Anterior cingulate cortex (tissue), 58 donors: ENCODE measurements at regions not wholly inside any gene's neighbourhood (a gene's known extent, or its start where the extent isn't known, plus 50 kb on each side); places are given as distances from the start of the nearest gene placed in this dataset.
"Not testable (repeated sequence)": the region's sequence is repeated elsewhere in the genome, so short reads cannot be mapped to it uniquely, and the experiment has no call there.

ENCODE experiments used
- DNase-seq, 58 donors: peaks; one replicate each; lab custom pipeline; 2025; lab: John Stamatoyannopoulos, UW

DNA sequence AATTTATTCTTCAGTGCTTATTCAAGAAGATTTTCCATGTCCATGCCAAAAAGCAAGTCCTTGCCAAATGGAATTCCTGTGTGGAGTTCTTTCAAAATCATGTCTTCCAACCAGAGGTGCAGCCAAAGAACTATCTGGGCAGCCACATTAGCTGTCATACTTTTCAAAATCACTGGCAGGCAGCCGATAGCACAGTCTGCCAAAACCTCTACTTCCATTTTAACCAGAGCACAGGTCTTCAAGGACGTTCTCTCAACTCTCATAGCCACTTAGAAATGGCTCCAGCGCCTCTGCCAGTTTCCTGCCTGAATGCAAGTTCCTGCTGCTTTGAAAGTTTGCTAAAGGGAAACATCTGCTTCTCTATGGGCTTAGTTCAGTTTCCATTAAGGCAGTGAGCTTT lies 975.7 kb upstream of the ADGRL4 start:
- peak in 33 of 58 donors; percentile 2 to 59 (median 14) for DNase-seq

DNA sequence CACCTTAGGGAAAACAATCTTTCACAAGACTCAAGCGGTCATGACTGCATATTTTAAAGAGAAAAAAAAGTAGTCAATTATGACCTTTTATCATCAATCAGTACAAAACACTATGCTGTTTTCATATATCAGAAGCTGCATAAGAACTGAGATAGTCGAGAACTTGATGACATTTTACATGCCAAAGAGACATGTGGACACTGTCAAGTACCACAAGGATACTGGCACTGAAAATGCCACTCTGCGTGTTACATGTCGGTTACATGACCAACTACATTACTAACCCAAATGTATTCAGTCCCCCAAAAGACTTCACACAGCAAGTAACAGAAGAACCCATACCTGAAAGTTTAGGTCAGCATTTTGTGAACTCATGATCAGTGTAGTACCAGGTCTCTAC lies 975.0 kb upstream of the ADGRL4 start:
- no peak for DNase-seq

- no peak for DNase-seq
Observed at GRCh38 chr1:79979346-79979745, 972.8 kb upstream of the ADGRL4 start.

- no peak for DNase-seq
Observed at GRCh38 chr1:79976287-79976686, 969.8 kb upstream of the ADGRL4 start.

DNA sequence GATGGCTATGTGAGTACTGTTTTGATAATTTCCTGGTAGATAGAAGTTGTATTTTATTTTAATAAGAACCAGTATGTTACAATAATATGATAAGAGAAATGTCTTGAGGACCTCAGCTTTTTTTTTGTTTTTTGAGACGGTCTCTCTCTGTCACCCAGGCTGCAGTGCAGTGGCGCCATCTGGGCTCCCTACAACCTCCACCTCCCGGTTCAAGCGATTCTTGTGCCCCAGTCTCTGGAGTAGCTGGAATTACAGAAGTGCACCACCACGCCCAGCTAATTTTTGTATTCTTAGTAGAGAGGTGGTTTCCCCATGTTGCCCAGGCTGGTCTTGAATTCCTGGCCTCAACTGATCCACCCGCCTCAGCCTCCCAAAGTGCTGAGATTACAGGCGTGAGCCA lies 968.1 kb upstream of the ADGRL4 start:
- no peak for DNase-seq

DNA sequence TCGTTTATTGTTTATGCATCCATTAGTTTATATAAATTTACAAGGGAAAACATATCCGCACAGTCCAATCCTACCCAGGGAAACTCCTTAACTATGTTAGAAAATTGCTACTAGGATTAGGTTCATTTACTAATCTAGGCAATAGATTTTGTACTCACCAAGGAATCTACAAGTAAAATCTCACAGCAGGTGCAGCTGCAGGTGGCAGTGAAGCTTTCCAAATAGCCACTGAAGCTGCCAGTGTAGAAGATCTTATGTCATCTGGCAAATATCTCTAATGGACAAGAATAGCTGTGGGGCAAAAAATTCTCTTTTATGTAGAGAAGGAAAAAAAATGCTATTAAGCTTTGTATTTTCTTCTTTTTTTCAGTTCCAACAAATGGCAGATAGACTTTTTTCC lies 963.4 kb upstream of the ADGRL4 start:
- no peak for DNase-seq

- no peak for DNase-seq
Observed at GRCh38 chr1:79966438-79966837, 959.9 kb upstream of the ADGRL4 start.

DNA sequence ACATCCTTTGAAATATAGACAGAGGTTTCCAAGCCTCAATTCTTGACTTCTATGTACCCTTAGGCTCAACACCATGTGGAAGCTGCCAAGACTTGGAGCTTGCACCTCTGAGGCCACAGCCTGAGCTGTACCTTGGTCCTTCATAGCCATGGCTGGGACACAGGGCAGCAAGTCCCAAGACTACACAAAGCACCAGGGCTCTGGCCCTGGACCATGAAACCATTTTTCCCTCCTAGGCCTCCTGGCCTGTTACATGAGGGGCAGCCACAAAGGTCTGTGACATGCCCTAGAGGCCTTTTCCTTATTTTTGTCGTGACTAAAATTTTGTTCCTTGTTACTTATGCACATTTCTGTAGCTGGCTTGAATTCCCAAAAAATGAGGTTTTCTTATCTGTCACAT lies 953.1 kb upstream of the ADGRL4 start:
- no peak for DNase-seq

- no peak for DNase-seq
Observed at GRCh38 chr1:79955966-79956365, 949.4 kb upstream of the ADGRL4 start.

DNA sequence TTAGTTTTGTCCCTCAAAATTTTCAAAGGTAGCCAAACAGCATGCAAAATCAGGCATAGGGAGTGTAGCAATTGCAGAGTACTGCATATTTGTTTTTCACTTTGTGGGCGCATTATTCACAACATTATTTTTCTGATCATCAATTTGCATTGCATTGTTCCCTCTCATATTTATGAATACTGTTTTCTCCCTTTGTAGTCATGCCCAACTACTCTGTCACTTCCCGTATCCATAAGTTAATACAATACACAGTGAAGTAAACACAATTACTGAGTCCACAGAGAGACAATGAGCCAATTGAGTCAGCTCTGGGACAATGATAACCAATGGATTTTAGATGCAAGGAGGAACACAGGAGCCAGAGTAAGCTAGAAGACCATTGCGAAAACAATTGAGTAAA lies 944.0 kb upstream of the ADGRL4 start:
- DNase-seq = no peak

GRCh38 chr1:79945391-79945790 lies 938.9 kb upstream of the ADGRL4 start:
- DNase-seq = no peak

DNA sequence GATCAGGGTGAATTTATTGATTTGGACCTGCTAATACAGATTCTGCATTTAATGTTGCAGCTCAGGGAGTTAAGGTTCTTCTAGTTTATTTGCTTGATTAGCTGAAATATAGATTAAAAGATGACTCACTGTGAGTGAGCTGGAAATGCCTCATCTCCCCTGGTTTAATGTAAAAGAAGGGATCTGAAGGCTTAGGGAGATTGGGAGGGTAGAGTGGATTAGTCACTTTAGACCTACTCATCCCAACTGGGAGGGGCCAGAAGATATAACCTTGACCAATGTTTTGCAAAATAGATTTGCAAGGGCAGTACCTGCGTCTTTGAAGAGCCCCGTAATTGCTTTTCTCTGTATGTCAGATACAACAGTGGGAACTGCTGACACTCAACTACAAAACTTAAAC lies 922.8 kb upstream of the ADGRL4 start:
- DNase-seq = no peak

DNA sequence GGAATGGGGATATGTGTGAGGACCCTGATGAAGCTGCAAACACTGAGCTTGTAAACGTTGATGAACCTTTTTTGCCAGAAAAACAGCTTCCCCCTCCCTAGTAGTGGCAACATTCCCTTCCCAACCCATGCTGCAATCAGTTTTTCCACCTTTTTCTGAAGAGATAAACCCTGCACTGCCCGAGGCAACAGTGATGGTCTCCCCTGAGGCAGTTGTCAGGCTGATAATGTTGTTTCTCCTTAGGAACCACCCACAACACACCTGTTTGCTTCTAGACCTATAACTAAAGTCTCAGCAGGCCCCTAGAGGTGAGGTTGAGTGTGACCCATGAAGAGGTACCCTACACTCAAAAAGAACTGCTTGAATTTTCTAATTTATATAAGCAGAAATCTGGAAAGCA lies 922.4 kb upstream of the ADGRL4 start:
- no peak for DNase-seq

DNA sequence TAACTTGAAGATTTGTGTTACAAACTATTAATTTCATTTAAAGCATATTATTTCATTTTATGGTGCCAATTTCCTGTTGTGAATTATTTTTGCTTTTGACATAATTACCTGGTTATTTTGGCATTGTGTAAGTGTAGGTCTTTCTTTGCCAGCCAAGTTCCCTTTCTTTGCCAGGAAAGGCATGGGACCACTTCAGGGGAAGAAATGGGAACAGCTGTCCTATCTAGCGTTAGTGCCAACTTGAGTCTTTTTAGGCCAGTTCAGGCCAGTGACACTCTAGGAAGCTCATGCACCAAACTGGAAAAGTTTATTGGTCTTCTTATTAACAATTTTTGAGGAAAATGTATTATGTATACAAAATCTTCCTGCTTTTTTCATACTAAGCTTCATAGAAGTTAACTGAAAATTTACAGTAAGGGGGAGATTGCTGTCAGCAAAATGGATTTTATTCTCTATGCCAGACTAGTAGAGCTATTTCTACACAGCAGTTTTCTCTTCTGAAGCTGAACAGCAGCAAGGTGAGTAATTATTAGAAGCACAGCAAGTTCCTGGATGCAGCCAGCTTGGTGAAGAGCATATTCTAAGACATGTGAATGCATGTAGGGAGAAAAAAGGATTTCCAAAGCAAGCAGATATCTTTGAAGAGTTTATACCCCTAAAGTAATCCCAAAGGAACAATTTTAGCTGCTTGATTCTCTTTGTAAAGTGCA lies 914.6 kb upstream of the ADGRL4 start:
- DNase-seq = no peak

- no peak for DNase-seq
Observed at GRCh38 chr1:79914896-79915295, 908.4 kb upstream of the ADGRL4 start.

- DNase-seq = no peak
Observed at GRCh38 chr1:79912813-79913212, 906.3 kb upstream of the ADGRL4 start.

DNA sequence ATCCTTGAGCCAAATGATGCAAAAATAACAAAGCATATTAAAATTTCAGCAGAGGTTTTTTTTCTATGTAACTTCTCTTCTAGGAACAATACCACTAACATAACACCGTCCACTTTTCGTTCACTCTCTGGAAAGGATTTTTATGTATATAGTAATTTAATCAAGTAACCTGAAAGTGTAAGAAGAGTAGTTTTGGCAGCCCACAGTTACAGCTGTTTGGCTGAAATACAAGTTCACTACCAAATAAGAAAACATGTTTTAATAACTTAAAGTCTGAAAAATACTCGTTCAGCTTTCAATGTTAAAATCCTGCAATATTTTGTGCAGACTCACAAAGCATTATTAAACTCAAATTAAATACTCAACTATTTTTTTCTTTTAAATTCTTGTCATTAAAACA lies 896.8 kb upstream of the ADGRL4 start:
- DNase-seq = no peak

DNA sequence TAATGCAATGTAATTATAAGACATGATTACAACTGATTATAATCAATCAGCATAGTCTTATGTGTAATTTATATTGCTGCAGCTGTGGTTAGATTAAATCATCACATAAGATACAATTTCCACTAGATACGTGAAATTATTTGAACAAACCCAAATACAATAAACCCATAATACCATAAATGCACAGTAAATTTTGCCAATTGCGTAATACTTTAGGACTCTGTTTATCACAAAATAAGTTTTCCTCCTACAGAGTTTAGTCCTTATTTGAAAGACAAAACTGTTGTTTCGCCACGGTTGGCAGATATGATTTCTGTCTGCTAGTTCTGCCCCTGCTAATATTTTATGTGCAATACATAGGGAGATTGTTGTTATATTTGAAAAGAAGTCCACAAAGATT lies 895.9 kb upstream of the ADGRL4 start:
- DNase-seq = no peak

- DNase-seq = no peak
Observed at GRCh38 chr1:79899914-79900313, 893.4 kb upstream of the ADGRL4 start.

DNA sequence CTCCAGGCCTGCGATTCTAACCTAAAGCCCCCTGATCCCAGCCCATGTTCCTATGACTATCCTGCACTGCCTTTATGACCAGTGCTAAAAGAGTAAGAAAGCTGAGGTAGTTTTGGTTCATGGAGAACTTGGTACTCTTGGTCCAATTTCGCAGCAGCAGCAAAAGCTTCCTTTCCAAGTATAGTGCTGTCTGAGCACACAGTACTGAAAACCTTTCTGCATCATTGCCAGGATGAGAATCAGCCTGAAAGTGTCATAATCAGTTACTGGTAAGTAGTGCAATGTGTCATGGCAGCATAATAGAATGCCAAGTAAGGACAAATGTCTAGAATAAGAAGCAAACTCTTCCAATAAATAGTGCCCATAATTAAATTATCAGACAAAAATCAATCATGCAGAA lies 889.6 kb upstream of the ADGRL4 start:
- no peak for DNase-seq

GRCh38 chr1:79895573-79895972 lies 889.0 kb upstream of the ADGRL4 start:
- no peak for DNase-seq

DNA sequence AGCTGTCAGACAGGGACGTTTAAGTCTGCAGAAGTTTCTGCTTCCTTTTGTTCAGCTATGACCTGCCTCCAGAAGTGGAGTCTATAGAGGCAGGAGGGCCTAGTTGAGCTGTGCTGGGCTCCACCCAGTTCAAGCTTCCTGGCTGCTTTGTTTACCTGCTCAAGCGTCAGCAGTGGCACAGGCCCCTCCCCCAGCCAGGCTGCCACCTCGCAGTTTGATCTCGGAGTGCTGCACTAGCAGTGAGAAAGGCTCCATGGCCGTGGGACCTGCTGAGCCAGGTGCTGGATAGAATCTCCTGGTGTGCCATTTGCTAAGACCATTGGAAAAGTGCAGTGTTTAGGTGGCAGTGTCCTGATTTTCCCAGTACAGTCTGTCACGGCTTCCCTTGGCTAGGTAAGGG lies 887.6 kb upstream of the ADGRL4 start:
- DNase-seq = not testable (repeated sequence)

DNA sequence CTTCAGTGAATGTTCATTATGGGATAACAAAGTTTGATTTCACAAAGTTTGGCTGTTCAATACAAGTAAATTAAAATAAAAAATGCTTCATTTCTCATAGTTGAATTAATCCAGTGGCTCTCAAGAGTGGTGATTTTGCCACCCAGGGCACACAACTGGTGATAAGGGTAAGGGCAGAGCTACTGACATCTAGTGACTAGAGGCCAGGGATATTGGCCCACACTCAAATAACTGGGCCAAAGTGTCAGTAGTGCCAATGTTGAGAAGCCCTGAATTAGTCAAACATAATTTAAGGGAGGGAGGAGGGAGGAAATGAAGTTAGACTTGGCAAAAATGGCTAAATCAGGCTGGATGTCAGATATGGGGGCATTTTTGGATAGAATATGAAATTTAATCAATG lies 880.5 kb upstream of the ADGRL4 start:
- no peak for DNase-seq
